Fibroblast of pulmonary artery (primary cell): ENCODE measurements at regions not wholly inside any gene's neighbourhood (a gene's known extent, or its start where the extent isn't known, plus 50 kb on each side); places are given as distances from the start of the nearest gene placed in this dataset.

ENCODE experiments used
- DNase-seq: peaks from one replicate; pipeline ENCODE4 v3.0.0-alpha.2; 2010; ENCODE audit warnings: low read depth
- H3K4me3 ChIP-seq: replicated peaks from 2 replicates; pipeline ENCODE4 v1.5.1; 2011; ENCODE audit warnings: low read depth, mild to moderate bottlenecking, control low read depth, low read length, moderate library complexity
- CTCF ChIP-seq: IDR thresholded peaks from 2 replicates; pipeline ENCODE4 v1.5.1; 2011; ENCODE audit warnings: mild to moderate bottlenecking, control low read depth, low read length, inconsistent platforms; ENCODE audit errors: missing control alignments

DNA sequence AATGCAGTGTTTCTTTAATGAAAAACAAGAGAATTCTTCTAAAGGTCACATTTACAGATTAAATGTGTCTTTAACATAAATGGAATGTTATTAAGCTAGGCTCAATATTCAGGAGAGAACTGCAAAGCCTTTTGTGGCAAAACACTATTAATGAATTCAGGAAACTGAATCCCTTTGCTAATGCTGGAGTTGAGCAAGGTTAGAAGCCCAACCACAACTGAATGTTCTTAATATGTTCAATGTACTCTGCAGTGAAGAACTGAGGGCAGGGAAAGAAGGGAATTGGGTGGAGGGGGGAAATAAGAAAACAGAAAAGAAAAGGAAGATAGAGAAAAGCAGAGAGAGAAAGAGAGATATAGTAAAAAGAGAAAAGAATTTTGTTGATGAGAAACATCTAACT lies 276.7 kb upstream of the TMEM161B start:
- no peak for DNase-seq
- TF ChIP-seq CTCF: no peak
- H3K4me3 ChIP-seq: no peak overlapping the region

- no peak for DNase-seq
- H3K4me3 ChIP-seq: no peak overlapping the region
- TF ChIP-seq CTCF: no peak
Measured at GRCh38 chr5:88544671-88545070, 276.0 kb upstream of the TMEM161B start.

GRCh38 chr5:88544136-88544645 lies 275.5 kb upstream of the TMEM161B start:
- no peak for TF ChIP-seq CTCF

GRCh38 chr5:88542786-88543185 lies 274.1 kb upstream of the TMEM161B start:
- TF ChIP-seq CTCF: no peak
- H3K4me3 ChIP-seq: no peak overlapping the region
- DNase-seq: no peak

More at GRCh38 chr5:88544136-88544645, 275.5 kb upstream of the TMEM161B start:
- DNase-seq: no peak
- H3K4me3 ChIP-seq: no peak overlapping the region

DNA sequence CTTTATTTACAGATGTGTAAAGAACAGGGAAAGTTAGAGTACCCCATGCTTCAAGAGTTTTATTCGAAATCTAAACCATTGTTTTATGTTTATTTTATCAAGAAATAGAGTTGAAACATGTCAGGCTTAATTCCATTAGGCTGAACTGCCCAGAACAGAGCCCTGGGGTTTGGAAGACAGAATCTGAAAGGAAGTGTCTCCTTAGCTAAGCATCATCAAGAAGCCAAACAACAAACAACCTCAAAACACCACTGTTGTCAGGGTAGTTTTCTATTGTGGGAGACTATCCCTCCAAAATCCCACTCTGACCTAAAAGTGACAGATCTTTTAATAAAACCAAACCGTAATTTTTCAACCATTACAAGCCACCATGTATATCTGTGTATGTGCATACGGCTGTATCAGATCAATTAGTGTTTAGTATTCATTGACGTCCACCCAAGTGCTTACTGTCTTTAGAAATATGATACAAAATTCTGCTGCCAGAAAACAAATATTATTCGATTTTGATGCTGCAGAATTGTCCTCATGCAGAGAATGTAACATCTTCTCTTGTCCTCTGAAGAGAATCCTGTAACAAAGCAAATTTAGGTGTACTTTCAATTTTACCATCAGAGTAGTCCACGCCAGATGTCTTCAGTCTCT lies 271.9 kb upstream of the TMEM161B start:
- TF ChIP-seq CTCF: no peak
- DNase-seq: no peak
- no peak overlapping the region for H3K4me3 ChIP-seq

DNA sequence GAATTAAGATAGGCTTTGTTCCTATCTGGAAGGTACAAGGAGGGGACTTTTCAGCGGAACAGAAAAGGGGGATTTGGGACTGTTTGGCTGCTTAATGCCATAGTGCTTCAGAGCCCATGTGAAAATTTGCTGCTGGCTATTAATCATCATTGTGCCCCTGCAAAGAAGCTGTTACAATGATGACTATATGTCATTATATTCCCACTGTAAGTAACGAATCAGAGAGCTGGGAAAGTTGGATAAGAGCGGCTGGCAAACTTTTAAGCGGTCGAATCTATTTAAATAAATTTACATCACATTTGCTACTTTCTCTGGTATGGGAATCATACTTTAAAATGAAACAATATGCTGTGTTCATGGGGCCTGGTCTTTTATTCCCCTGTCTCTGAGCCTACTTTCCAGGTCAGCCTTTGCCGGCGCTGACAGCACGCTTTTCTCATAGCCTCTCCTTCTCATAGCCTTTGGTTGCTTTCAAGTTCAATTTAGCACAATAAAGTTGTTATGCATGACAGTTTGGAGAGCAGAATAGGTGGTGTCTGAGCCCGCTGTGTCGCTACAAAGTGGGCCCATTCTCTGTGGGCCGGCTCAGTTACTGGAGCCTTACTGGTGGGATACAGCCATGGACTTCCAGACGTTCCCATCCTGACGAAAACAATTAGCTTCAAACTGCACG lies 271.2 kb upstream of the TMEM161B start:
- no peak for DNase-seq
- no peak overlapping the region for H3K4me3 ChIP-seq
- TF ChIP-seq CTCF: no peak
